Bronchial epithelial cell (primary cell): ENCODE measurements at regions not wholly inside any gene's neighbourhood (a gene's known extent, or its start where the extent isn't known, plus 50 kb on each side); places are given as distances from the start of the nearest gene placed in this dataset.
A peak's percentile ranks its signal among the peaks of the same experiment; 100 is the strongest.
"Not testable (repeated sequence)": the region's sequence is repeated elsewhere in the genome, so short reads cannot be mapped to it uniquely, and the experiment has no call there.

Experiments used
- DNase-seq: peaks from one replicate; pipeline ENCODE4 v3.0.0-alpha.2; 2010; ENCODE audit warnings: low read depth
- FAIRE-seq: peaks from 2 replicates; lab custom pipeline; 2011; peaks lifted over from hg19 to GRCh38; lab: Jason Lieb, UNC
- H3K27me3 ChIP-seq: 2 replicates; pipeline ENCODE4 v1.5.1; 2011; ENCODE audit warnings: low read length; ENCODE audit not compliant: control insufficient read depth, insufficient read depth
- H3K36me3 ChIP-seq: 2 replicates; pipeline ENCODE4 v1.5.1; 2011; ENCODE audit warnings: low read length; ENCODE audit not compliant: control insufficient read depth, insufficient read depth
- H3K4me3 ChIP-seq: 2 replicates; pipeline ENCODE4 v1.5.1; 2011; ENCODE audit warnings: mild to moderate bottlenecking, low read depth, low read length, control low read depth
- CTCF ChIP-seq: IDR thresholded peaks from 2 replicates; pipeline ENCODE4 v1.5.1; 2011; ENCODE audit warnings: mild to moderate bottlenecking, moderate library complexity, low read length, control low read depth, inconsistent platforms; ENCODE audit not compliant: insufficient read depth, severe bottlenecking

GRCh38 chr2:21230140-21230539, 106.4 kb downstream of the TDRD15 start:
- Histone ChIP-seq H3K36me3 (no peaks in the 10 kb centered on the region), H3K4me3 (no peak overlapping the region), H3K27me3 (no peaks in the 10 kb centered on the region)
- TF ChIP-seq CTCF, result no peak
- FAIRE-seq (no peak), DNase-seq (no peak)

GRCh38 chr2:21231985-21232384, 108.2 kb downstream of the TDRD15 start:
- no peak for DNase-seq
- no peaks in the 10 kb centered on the region for H3K36me3 ChIP-seq
- no peak for FAIRE-seq
- no peak for TF ChIP-seq CTCF
- no peak overlapping the region for H3K4me3 ChIP-seq
- H3K27me3 ChIP-seq, result no peaks in the 10 kb centered on the region

GRCh38 chr2:21233194-21233593, 109.4 kb downstream of the TDRD15 start:
- Histone ChIP-seq H3K27me3 (no peaks in the 10 kb centered on the region), H3K36me3 (no peaks in the 10 kb centered on the region), H3K4me3 (no peak overlapping the region)
- TF ChIP-seq CTCF, result no peak
- FAIRE-seq (peak; percentile 60), DNase-seq (no peak)

GRCh38 chr2:21234001-21234400, 110.2 kb downstream of the TDRD15 start:
- DNase-seq, result no peak
- Histone ChIP-seq H3K36me3 (no peaks in the 10 kb centered on the region), H3K27me3 (no peaks in the 10 kb centered on the region), H3K4me3 (no peak overlapping the region)
- no peak for FAIRE-seq
- no peak for TF ChIP-seq CTCF

- H3K36me3 ChIP-seq, result no peaks in the 10 kb centered on the region
- FAIRE-seq (no peak), DNase-seq (no peak)
- H3K4me3 ChIP-seq, result no peak overlapping the region
- TF ChIP-seq CTCF, result no peak
- H3K27me3 ChIP-seq, result no peaks in the 10 kb centered on the region
These were observed 110.8 kb downstream of the TDRD15 start for GRCh38 chr2:21234464-21235120.

- not testable (repeated sequence) for H3K27me3 ChIP-seq, DNase-seq, H3K4me3 ChIP-seq, FAIRE-seq, H3K36me3 ChIP-seq
These were observed 116.0 kb downstream of the TDRD15 start for GRCh38 chr2:21239749-21240148.
